ENCODE measurements at regions not wholly inside any gene's neighbourhood (a gene's known extent, or its start where the extent isn't known, plus 50 kb on each side); places are given as distances from the start of the nearest gene placed in this dataset.

GRCh38 chr4:128670513-128670912, 139.0 kb upstream of the JADE1 start:
- no peak for TF ChIP-seq CTCF (IDR thresholded peaks at IDR 0.05; ENCODE audit: unreplicated experiment)
- H3K9me3 Mint-ChIP-seq (ENCODE audit: unreplicated experiment), result no peaks in the 10 kb centered on the region

GRCh38 chr4:128668566-128668965, 140.9 kb upstream of the JADE1 start:
- ChIA-PET CTCF (no interaction called here), POLR2A (interaction anchor here (0.6 kb wide), 1 partner anchor 20 kb away, joined by 3 read pairs; no protein-coding TSS in a partner anchor)
- Mint-ChIP-seq H3K4me1 (ENCODE audit: insufficient read depth, unreplicated experiment) (no peaks in the 10 kb centered on the region), H3K36me3 (ENCODE audit: insufficient read depth, unreplicated experiment) (no peaks in the 10 kb centered on the region), H3K27me3 (ENCODE audit: insufficient read depth, unreplicated experiment) (no peaks in the 10 kb centered on the region), H3K4me3 (ENCODE audit: unreplicated experiment) (no peak overlapping the region), H3K9me3 (ENCODE audit: unreplicated experiment) (no peaks in the 10 kb centered on the region), H3K27ac (ENCODE audit: low read depth, unreplicated experiment) (no peak overlapping the region)
- DNase-seq (ENCODE audit: unreplicated experiment), result no peak
- no TSS peak for BruUV-seq (replicated peaks)
- intact Hi-C loops (cut with micrococcal nuclease), result no loop called here
- no peak for TF ChIP-seq CTCF (IDR thresholded peaks at IDR 0.05; ENCODE audit: unreplicated experiment)

More at GRCh38 chr4:128670513-128670912, 139.0 kb upstream of the JADE1 start:
- Mint-ChIP-seq H3K4me3 (ENCODE audit: unreplicated experiment) (no peak overlapping the region), H3K27ac (ENCODE audit: low read depth, unreplicated experiment) (no peak overlapping the region), H3K27me3 (ENCODE audit: insufficient read depth, unreplicated experiment) (no peaks in the 10 kb centered on the region), H3K36me3 (ENCODE audit: insufficient read depth, unreplicated experiment) (no peaks in the 10 kb centered on the region), H3K4me1 (ENCODE audit: insufficient read depth, unreplicated experiment) (no peaks in the 10 kb centered on the region)
- DNase-seq (ENCODE audit: unreplicated experiment), result no peak
- no TSS peak for BruUV-seq (replicated peaks)
- CTCF ChIA-PET, result no interaction called here
- POLR2A ChIA-PET, result no interaction called here
- intact Hi-C loops (cut with micrococcal nuclease), result no loop called here

- intact Hi-C loops (cut with micrococcal nuclease), result no loop called here
- no TSS peak for BruUV-seq (replicated peaks)
- H3K27me3 Mint-ChIP-seq (ENCODE audit: insufficient read depth, unreplicated experiment), result no peaks in the 10 kb centered on the region
Measured at GRCh38 chr4:128665514-128665913, 144.0 kb upstream of the JADE1 start.

GRCh38 chr4:128663325-128663724, 146.2 kb upstream of the JADE1 start:
- H3K9me3 Mint-ChIP-seq (ENCODE audit: unreplicated experiment), result no peaks in the 10 kb centered on the region
- peaks cover 13% of the 10 kb centered on the region for H3K4me1 Mint-ChIP-seq (ENCODE audit: insufficient read depth, unreplicated experiment)
- no peak overlapping the region for H3K27ac Mint-ChIP-seq (ENCODE audit: low read depth, unreplicated experiment)
- ChIA-PET POLR2A (no interaction called here), CTCF (no interaction called here)
- no peaks in the 10 kb centered on the region for H3K27me3 Mint-ChIP-seq (ENCODE audit: insufficient read depth, unreplicated experiment)
- BruUV-seq (replicated peaks), result no TSS peak
- no peaks in the 10 kb centered on the region for H3K36me3 Mint-ChIP-seq (ENCODE audit: insufficient read depth, unreplicated experiment)
- intact Hi-C loops (cut with micrococcal nuclease), result no loop called here
- H3K4me3 Mint-ChIP-seq (ENCODE audit: unreplicated experiment), result no peak overlapping the region
- no peak for DNase-seq (ENCODE audit: unreplicated experiment)
- no peak for TF ChIP-seq CTCF (IDR thresholded peaks at IDR 0.05; ENCODE audit: unreplicated experiment)

More at GRCh38 chr4:128665514-128665913, 144.0 kb upstream of the JADE1 start:
- Mint-ChIP-seq H3K4me1 (ENCODE audit: insufficient read depth, unreplicated experiment) (peaks cover 8% of the 10 kb centered on the region), H3K4me3 (ENCODE audit: unreplicated experiment) (no peak overlapping the region), H3K27ac (ENCODE audit: low read depth, unreplicated experiment) (no peak overlapping the region), H3K36me3 (ENCODE audit: insufficient read depth, unreplicated experiment) (no peaks in the 10 kb centered on the region), H3K9me3 (ENCODE audit: unreplicated experiment) (no peaks in the 10 kb centered on the region)
- ChIA-PET POLR2A (interaction anchor here (0.9 kb wide), 1 partner anchor 112 kb away, joined by 3 read pairs; no protein-coding TSS in a partner anchor), CTCF (interaction anchor here (1.2 kb wide), 1 partner anchor 11 kb away, joined by 3 read pairs; no protein-coding TSS in a partner anchor)
- TF ChIP-seq CTCF (IDR thresholded peaks at IDR 0.05; ENCODE audit: unreplicated experiment), result no peak
- DNase-seq (ENCODE audit: unreplicated experiment), result no peak

All from MCF 10A (cell line).